ENCODE measurements at regions not wholly inside any gene's neighbourhood (a gene's known extent, or its start where the extent isn't known, plus 50 kb on each side); places are given as distances from the start of the nearest gene placed in this dataset.

DNA sequence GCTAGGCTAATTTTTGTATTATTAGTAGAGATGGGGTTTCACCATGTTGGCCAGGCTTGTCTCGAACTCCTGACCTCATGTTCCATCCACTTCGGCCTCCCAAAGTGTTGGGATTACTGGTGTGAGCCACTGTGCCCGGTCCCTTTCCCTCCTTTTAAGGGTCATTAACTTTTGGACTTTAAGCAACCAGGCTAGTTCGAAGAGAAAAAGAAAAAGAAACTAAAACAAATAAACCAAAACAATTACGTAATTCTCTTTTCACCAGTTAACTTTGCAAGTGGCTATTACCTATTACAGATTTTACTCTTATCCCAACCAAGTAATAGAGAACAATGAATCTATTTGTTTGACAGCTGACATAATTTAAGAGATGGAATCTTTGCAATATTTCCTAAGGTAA is 72.8 kb upstream of the SEMA3C start (continued):
- no peak for TF ChIP-seq KDM1A (IDR thresholded peaks at IDR 0.05; ENCODE audit: borderline replicate concordance, low read length)
- TF ChIP-seq CBX5 (IDR thresholded peaks at IDR 0.05; ENCODE audit: low read depth, low read length) = no peak
- no peak for TF ChIP-seq USF2 (IDR thresholded peaks at IDR 0.05; ENCODE audit: low read length)
- TF ChIP-seq RBBP5 (IDR thresholded peaks at IDR 0.05; ENCODE audit: borderline replicate concordance, low read depth, low read length) = no peak
- TF ChIP-seq TAF7 (optimal IDR thresholded peaks at IDR 0.05; ENCODE audit: borderline replicate concordance, low read depth, low read length) = no peak
